Activated CD4-positive, alpha-beta memory T cell treated with anti-CD3 and anti-CD28 coated beads for 36 hours (primary cell): ENCODE measurements at regions not wholly inside any gene's neighbourhood (a gene's known extent, or its start where the extent isn't known, plus 50 kb on each side); places are given as distances from the start of the nearest gene placed in this dataset.

Source experiments
- CTCF ChIA-PET: fragments of 350-600 bp; sonication (Branson Sonifier 250); formaldehyde crosslinking; loops from one replicate; lab custom pipeline; 2021; ENCODE audit warnings: antibody characterized with exemption, inconsistent platforms; lab: Charles Lee
- POLR2A ChIA-PET: fragments of 350-600 bp; sonication (Branson Sonifier 250); formaldehyde crosslinking; loops from one replicate; lab custom pipeline; 2021; ENCODE audit warnings: antibody characterized with exemption; lab: Charles Lee
- DNase-seq: peaks from one replicate; pipeline ENCODE4 v3.0.0-alpha.2; 2020
- H3K27ac Mint-ChIP-seq: one replicate; pipeline ENCODE4 v1.8.0; 2021; ENCODE audit warnings: mixed read lengths
- H3K27me3 Mint-ChIP-seq: one replicate; pipeline ENCODE4 v1.8.0; 2021; ENCODE audit warnings: mixed read lengths
- H3K36me3 Mint-ChIP-seq: one replicate; pipeline ENCODE4 v1.8.0; 2021; ENCODE audit warnings: mixed read lengths
- H3K4me1 Mint-ChIP-seq: one replicate; pipeline ENCODE4 v1.8.0; 2021; ENCODE audit warnings: low read depth, mixed read lengths
- H3K4me3 Mint-ChIP-seq: one replicate; pipeline ENCODE4 v1.8.0; 2021; ENCODE audit warnings: mild to moderate bottlenecking, mixed read lengths
- H3K9me3 Mint-ChIP-seq: one replicate; pipeline ENCODE4 v1.8.0; 2021; ENCODE audit warnings: mixed read lengths
- intact Hi-C: fragments of 100-400 bp; cut with micrococcal nuclease; formaldehyde crosslinking; loops from one replicate; pipeline ENCODE4 v1.15.1; 2023

- Mint-ChIP-seq H3K27me3 (no peaks in the 10 kb centered on the region), H3K27ac (no peak overlapping the region), H3K9me3 (peaks cover 21% of the 10 kb centered on the region), H3K4me1 (no peaks in the 10 kb centered on the region), H3K36me3 (no peaks in the 10 kb centered on the region), H3K4me3 (no peak overlapping the region)
- POLR2A ChIA-PET, result no interaction called here
- CTCF ChIA-PET, result no interaction called here
- no peak for DNase-seq
- intact Hi-C loops, result no loop called here
These were observed 1228.8 kb upstream of the TENM4 start for GRCh38 chr11:80669620-80670019.

GRCh38 chr11:80668039-80668438, 1227.2 kb upstream of the TENM4 start:
- Mint-ChIP-seq H3K27ac (no peak overlapping the region), H3K27me3 (no peaks in the 10 kb centered on the region), H3K4me1 (no peaks in the 10 kb centered on the region), H3K9me3 (peaks cover 24% of the 10 kb centered on the region), H3K36me3 (no peaks in the 10 kb centered on the region), H3K4me3 (no peak overlapping the region)
- CTCF ChIA-PET, result no interaction called here
- POLR2A ChIA-PET, result no interaction called here
- DNase-seq, result no peak
- intact Hi-C loops, result no loop called here

GRCh38 chr11:80655834-80656233, 1215.0 kb upstream of the TENM4 start:
- Mint-ChIP-seq H3K9me3 (peaks cover 12% of the 10 kb centered on the region), H3K4me3 (no peak overlapping the region), H3K27me3 (no peaks in the 10 kb centered on the region), H3K36me3 (no peaks in the 10 kb centered on the region), H3K4me1 (no peaks in the 10 kb centered on the region), H3K27ac (no peak overlapping the region)
- no peak for DNase-seq
- intact Hi-C loops, result no loop called here
- ChIA-PET POLR2A (no interaction called here), CTCF (no interaction called here)

GRCh38 chr11:80650966-80651365, 1210.1 kb upstream of the TENM4 start:
- CTCF ChIA-PET, result no interaction called here
- Mint-ChIP-seq H3K4me3 (no peak overlapping the region), H3K27ac (no peak overlapping the region), H3K36me3 (no peaks in the 10 kb centered on the region), H3K4me1 (no peaks in the 10 kb centered on the region), H3K27me3 (no peaks in the 10 kb centered on the region), H3K9me3 (peaks cover 9% of the 10 kb centered on the region)
- intact Hi-C loops, result no loop called here
- POLR2A ChIA-PET, result no interaction called here
- no peak for DNase-seq

DNA sequence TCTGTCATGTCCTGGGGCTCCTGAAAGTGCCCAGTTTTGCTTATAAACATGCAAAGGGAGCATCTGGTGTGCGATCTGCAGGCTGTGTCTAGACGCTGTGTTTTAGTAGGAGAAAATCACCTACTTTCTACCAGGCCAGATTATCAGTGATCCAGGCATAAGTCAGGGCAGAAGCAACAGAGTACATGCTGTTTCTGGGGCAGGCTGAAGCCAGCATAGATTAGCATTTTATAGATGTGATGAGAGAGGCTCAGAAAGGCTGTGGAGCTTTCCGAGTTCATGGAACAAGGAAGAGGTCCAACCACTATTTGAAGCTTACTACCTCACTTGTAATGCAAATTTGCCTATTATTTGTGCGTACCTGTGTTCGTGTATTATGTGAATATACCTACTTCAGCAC, 1208.4 kb upstream of the TENM4 start:
- intact Hi-C loops, result no loop called here
- no peaks in the 10 kb centered on the region for H3K27me3 Mint-ChIP-seq
- H3K4me1 Mint-ChIP-seq, result no peaks in the 10 kb centered on the region
- no peak overlapping the region for H3K4me3 Mint-ChIP-seq
- no peaks in the 10 kb centered on the region for H3K36me3 Mint-ChIP-seq
- H3K27ac Mint-ChIP-seq, result no peak overlapping the region
- CTCF ChIA-PET, result no interaction called here
- peaks cover 8% of the 10 kb centered on the region for H3K9me3 Mint-ChIP-seq
- POLR2A ChIA-PET, result no interaction called here
- DNase-seq, result no peak

DNA sequence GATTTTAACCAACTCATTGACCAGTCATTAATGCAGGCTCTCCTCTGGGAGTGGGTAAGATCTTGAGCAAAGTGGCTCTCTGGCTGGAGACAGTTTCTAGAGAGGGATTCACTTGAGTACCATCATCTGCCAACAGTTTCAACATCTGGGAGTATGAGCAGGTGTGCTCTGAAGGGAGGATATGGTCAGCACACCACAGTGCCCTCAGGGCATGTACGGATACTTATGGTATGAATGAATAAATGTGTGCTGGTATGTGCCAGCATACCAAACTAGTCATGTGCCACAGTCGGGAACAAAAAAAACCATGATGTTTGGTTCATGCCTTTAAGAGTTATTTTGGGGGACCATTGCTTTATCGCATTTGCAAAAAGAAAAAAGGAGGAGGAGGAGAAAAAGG, 1197.5 kb upstream of the TENM4 start:
- Mint-ChIP-seq H3K27ac (no peak overlapping the region), H3K4me3 (no peak overlapping the region), H3K9me3 (peaks cover 17% of the 10 kb centered on the region), H3K27me3 (no peaks in the 10 kb centered on the region), H3K36me3 (no peaks in the 10 kb centered on the region), H3K4me1 (no peaks in the 10 kb centered on the region)
- DNase-seq, result no peak
- intact Hi-C loops, result no loop called here
- POLR2A ChIA-PET, result no interaction called here
- CTCF ChIA-PET, result no interaction called here

DNA sequence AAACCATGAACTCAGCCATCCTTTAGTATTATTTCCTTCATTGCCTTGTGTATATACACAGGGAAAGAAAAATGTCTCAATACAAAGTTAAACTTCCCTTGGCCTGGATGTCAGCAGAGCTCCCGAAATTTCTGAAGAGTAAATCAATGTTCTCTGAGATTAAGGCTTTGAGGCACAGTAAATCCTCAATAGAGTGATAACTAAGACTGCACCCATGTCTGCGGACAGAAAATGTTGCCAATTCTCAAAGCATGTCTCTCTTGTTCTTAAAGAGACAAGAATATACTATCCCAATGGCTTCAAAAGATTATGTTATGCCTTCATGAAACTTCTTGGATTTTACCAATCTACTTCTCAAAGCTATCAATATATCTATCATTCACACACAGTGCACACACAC, 1196.7 kb upstream of the TENM4 start:
- POLR2A ChIA-PET, result no interaction called here
- Mint-ChIP-seq H3K4me1 (no peaks in the 10 kb centered on the region), H3K27ac (no peak overlapping the region), H3K36me3 (no peaks in the 10 kb centered on the region), H3K27me3 (no peaks in the 10 kb centered on the region), H3K9me3 (peaks cover 17% of the 10 kb centered on the region), H3K4me3 (no peak overlapping the region)
- no peak for DNase-seq
- intact Hi-C loops, result no loop called here
- CTCF ChIA-PET, result no interaction called here

DNA sequence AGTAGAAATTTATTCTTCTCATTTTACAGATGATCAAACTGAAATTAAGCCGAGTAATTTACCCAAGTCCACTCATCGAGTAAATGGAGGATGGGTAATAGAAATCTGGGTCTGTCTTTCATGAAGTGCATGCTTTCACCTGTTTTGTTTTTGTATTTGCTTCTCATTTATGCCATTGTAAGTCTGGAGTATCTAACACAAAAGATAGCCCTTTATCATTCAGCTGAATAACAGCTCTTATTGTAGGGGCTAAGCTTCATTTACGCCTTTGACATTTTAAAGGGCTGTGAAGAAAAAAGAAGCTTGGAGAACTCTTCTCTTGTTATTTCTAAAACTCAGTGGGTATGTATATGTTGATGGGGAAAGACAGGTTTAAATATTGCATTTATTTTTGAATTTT, 1196.2 kb upstream of the TENM4 start:
- peaks cover 15% of the 10 kb centered on the region for H3K9me3 Mint-ChIP-seq

GRCh38 chr11:80635178-80635577, 1194.3 kb upstream of the TENM4 start:
- H3K4me3 Mint-ChIP-seq, result no peak overlapping the region
- intact Hi-C loops, result no loop called here
- ChIA-PET POLR2A (no interaction called here), CTCF (no interaction called here)
- no peak for DNase-seq
- H3K27me3 Mint-ChIP-seq, result no peaks in the 10 kb centered on the region
- no peak overlapping the region for H3K27ac Mint-ChIP-seq
- H3K4me1 Mint-ChIP-seq, result no peaks in the 10 kb centered on the region
- peaks cover 10% of the 10 kb centered on the region for H3K9me3 Mint-ChIP-seq
- no peaks in the 10 kb centered on the region for H3K36me3 Mint-ChIP-seq

More for the DNA sequence above, 1196.2 kb upstream of the TENM4 start:
- Mint-ChIP-seq H3K4me3 (no peak overlapping the region), H3K4me1 (no peaks in the 10 kb centered on the region), H3K36me3 (no peaks in the 10 kb centered on the region), H3K27me3 (no peaks in the 10 kb centered on the region), H3K27ac (no peak overlapping the region)
- ChIA-PET CTCF (no interaction called here), POLR2A (no interaction called here)
- intact Hi-C loops, result no loop called here
- no peak for DNase-seq

GRCh38 chr11:80632691-80633090, 1191.9 kb upstream of the TENM4 start:
- Mint-ChIP-seq H3K36me3 (no peaks in the 10 kb centered on the region), H3K4me3 (no peak overlapping the region)

GRCh38 chr11:80632156-80632555, 1191.3 kb upstream of the TENM4 start:
- Mint-ChIP-seq H3K4me3 (no peak overlapping the region), H3K9me3 (peaks cover 8% of the 10 kb centered on the region), H3K36me3 (no peaks in the 10 kb centered on the region), H3K27me3 (no peaks in the 10 kb centered on the region), H3K27ac (no peak overlapping the region), H3K4me1 (no peaks in the 10 kb centered on the region)
- ChIA-PET POLR2A (no interaction called here), CTCF (no interaction called here)
- DNase-seq, result no peak
- intact Hi-C loops, result no loop called here

More at GRCh38 chr11:80632691-80633090, 1191.9 kb upstream of the TENM4 start:
- Mint-ChIP-seq H3K9me3 (peaks cover 8% of the 10 kb centered on the region), H3K27ac (no peak overlapping the region), H3K4me1 (no peaks in the 10 kb centered on the region), H3K27me3 (no peaks in the 10 kb centered on the region)
- no peak for DNase-seq
- CTCF ChIA-PET, result no interaction called here
- intact Hi-C loops, result no loop called here
- POLR2A ChIA-PET, result no interaction called here

DNA sequence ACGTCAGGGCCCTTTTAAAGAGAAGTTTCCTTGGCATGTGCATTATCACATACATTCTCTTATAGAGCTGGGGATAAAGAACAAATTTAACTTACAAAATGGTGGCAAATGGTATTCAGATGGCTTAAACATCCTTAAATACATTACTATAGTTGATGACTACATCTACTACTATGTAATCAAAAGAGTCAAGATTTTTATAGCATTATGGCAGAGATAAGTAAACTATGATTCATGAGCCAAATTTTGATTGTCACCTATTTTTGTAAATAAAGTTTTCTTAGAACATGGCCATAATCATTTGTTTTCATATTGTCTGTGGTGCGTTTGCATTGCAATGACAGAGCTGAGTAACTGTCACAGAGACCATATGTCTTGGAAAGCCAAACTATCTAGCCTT, 1188.6 kb upstream of the TENM4 start:
- Mint-ChIP-seq H3K4me3 (no peak overlapping the region), H3K9me3 (no peaks in the 10 kb centered on the region), H3K27me3 (no peaks in the 10 kb centered on the region), H3K4me1 (no peaks in the 10 kb centered on the region), H3K27ac (no peak overlapping the region), H3K36me3 (no peaks in the 10 kb centered on the region)
- ChIA-PET POLR2A (no interaction called here), CTCF (no interaction called here)
- DNase-seq, result no peak
- intact Hi-C loops, result no loop called here

- H3K9me3 Mint-ChIP-seq, result peaks cover 2% of the 10 kb centered on the region
- DNase-seq, result no peak
- H3K36me3 Mint-ChIP-seq, result no peaks in the 10 kb centered on the region
- H3K4me3 Mint-ChIP-seq, result no peak overlapping the region
- H3K27me3 Mint-ChIP-seq, result no peaks in the 10 kb centered on the region
- ChIA-PET CTCF (no interaction called here), POLR2A (no interaction called here)
- intact Hi-C loops, result no loop called here
- H3K27ac Mint-ChIP-seq, result no peak overlapping the region
- no peaks in the 10 kb centered on the region for H3K4me1 Mint-ChIP-seq
These were observed 1186.5 kb upstream of the TENM4 start for GRCh38 chr11:80627364-80627763.

DNA sequence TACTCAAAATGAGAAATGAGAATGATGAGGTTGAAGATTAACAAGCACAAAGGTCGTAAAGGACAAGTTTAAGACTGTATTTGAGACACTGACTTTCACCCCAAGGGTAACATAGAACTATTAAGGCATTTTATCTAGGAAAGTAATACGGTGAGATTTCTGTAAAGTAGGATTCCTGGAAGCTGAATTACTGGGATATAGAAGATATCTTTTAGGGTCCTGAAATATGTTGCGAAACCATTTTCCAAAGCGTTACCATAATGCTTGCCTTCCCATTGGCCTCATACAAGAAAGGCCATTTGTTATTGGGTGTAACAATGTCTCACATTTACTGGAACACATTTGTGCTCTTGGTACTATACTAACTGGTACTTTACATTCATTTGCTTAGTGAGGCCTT, 1185.9 kb upstream of the TENM4 start:
- POLR2A ChIA-PET, result no interaction called here
- CTCF ChIA-PET, result no interaction called here
- Mint-ChIP-seq H3K36me3 (no peaks in the 10 kb centered on the region), H3K27me3 (no peaks in the 10 kb centered on the region), H3K4me1 (no peaks in the 10 kb centered on the region), H3K27ac (no peak overlapping the region), H3K9me3 (peaks cover 2% of the 10 kb centered on the region), H3K4me3 (no peak overlapping the region)
- DNase-seq, result no peak
- intact Hi-C loops, result no loop called here
